Islet precursor cell (in vitro differentiated cells): ENCODE measurements at regions not wholly inside any gene's neighbourhood (a gene's known extent, or its start where the extent isn't known, plus 50 kb on each side); places are given as distances from the start of the nearest gene placed in this dataset.
A peak's percentile ranks its signal among the peaks of the same experiment; 100 is the strongest.

Source experiments
- DNase-seq: peaks from one replicate; pipeline ENCODE4 v3.0.0-alpha.2; 2018

DNA sequence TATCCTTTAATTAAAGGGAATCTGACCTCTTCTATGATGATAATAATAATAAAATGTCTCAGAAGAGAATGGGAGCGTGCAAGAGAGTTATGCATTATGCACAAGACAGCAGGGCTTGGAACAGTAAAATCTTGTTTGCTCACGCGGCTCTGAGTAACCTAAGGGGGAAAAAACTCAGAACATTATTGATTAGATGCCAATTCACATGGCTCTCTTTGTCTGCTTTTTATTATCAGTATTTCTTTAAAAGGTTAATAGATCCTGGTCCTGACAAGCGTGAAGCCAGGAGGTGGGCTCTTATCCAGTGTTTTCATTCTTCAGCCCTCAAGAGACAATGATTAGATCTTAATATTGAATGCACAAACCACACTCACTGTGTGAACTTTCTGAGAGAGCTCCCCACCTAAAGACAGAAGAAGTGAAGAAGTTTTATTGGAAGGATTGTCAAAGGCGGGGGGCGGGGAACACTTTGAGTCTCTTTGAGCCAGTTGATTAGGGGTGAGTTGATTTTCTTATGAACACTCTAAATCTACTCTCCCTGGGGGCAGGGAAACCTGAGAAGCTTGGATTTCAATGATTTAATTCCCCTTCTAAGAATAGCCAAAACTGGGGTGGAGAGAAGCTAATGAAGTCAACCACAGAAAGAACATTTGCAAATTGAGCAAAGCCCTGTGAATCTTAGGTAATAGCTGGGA is 127.5 kb upstream of the CTAGE1 start:
- no peak for DNase-seq

DNA sequence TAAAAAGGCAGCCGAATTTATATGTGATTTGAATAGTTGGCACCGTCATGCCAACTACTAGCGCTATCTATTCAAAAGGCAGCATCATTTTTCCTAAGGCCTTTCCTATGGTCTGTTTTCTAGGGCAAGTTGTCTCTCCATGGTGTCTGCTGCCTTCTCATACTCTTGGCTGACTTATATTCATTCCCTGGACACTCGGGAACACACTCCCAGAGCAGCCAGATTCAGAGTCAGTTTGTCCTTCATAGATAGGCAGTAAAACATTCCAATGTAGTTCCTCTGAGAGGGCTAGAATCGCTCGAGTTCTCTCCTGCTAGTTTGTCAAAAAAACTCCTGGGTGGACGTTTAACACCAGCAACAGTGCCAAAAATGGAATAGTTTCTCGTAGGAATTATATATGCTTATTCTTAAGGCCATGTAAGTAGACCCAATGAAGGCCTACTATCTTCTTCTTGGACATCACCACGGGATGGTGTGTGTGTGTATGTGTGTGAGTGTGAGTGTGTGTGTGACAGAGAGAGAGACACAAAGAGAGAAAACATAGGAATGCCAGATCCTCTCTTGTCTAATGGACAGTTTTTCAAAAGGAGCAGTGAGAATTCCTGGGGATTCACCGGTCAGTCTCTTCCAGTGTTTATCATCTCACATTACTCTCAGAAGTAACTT is 129.3 kb upstream of the CTAGE1 start:
- DNase-seq = no peak

DNA sequence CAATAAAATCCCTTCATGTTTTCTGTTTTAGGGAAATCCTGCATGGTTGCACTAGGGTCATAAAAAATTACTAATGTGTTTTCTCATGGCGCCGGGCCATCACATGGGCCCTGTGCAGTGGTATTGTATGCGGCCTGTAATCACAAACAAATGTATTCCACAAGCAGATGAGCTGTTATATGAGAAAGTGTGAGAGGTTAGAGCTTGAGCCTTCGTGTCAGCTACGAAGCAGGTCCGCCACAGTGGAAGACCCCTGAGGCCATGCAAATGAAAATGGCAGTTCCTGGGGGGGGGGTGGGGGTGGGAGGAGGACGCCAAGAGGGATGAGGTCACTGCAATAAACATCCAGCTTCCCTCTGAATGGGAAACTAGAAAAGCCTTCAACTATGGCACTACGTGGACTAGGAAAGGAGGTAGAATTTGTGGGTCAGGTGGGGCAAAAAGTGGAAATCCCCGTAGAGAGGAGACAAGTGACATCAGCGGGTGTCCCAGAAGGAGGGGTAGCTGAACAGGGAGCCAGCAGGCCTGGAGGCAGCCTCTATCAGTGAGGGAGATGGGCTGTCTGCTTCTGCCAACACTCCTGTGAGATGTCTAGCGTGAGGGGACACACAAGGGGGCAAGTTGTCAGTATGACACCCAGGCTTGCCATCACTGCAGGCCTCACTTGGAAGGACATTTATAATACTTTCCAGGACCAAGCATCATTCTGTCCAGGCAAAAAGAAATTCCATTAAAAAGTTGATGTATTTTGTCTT is 130.3 kb upstream of the CTAGE1 start:
- DNase-seq = peak; percentile 75

DNA sequence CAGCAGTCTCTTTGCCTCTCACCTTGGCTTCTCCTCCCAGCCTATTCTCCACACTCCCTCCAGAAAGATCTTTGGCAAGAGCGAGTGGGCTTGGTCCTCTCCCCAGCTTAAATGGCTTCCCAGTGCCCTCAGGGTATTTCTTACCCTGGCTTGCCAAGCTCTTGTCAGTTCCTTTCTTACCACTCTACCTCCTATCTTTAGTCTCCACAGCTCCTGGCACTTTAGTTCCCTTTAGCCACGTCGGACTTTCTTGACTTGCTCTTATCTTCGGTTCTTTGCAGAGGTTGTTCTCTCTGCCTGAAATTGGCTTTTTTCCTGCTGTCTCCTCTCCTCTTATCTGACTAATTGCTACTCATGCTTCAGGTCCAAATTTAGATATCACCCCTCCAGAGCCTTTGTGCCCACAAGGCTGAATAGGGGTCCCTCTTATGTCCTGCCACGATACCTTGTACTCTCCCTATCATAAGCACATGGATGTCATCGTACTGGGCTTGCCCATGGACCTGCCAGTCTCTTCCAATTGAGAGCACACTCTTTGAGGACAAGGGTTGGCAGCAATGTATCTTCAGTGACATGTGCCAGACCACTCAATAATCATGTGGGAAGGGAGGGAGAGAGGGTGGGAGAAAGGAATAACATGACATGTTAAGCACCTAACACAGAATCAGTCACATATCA is 131.7 kb upstream of the CTAGE1 start:
- DNase-seq = no peak

DNA sequence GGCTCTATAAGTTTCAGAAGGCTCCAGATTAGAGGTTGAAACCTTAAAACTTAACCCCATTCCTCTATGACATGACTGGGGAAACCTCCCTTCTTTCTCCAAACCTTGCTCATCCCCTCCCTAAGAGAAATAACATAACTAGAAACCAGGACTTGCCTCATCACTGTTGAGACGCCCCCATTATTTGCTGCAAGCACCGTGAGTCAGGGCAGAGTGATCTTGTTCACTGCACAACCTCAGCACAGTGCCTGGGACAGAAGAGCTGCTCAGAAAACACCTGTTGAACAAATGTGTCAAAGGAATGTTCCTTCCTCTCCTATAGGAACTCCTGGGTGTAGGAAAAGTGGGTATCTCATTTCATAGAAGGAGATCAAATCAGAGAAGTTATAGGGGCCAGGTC is 132.7 kb upstream of the CTAGE1 start:
- DNase-seq = no peak

DNA sequence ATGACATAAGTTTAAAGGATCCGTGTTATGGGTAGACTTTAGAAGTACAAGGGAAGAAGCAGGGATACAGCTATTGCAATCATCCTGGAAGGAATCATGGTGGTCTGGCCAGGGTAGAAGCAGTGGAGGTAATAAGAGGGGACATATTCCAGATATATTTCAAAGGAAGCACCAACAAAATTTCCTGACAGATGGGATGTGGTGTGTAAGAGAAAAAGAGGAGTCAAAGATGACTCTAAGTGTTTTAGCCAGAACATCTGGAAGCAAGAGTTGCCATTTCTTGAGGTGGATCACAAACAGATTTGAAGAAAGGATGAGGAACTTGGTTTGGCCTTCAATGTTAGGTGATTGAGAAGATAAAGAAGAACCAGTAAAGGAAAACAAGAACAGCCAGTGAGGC is 133.1 kb upstream of the CTAGE1 start:
- DNase-seq = no peak

DNA sequence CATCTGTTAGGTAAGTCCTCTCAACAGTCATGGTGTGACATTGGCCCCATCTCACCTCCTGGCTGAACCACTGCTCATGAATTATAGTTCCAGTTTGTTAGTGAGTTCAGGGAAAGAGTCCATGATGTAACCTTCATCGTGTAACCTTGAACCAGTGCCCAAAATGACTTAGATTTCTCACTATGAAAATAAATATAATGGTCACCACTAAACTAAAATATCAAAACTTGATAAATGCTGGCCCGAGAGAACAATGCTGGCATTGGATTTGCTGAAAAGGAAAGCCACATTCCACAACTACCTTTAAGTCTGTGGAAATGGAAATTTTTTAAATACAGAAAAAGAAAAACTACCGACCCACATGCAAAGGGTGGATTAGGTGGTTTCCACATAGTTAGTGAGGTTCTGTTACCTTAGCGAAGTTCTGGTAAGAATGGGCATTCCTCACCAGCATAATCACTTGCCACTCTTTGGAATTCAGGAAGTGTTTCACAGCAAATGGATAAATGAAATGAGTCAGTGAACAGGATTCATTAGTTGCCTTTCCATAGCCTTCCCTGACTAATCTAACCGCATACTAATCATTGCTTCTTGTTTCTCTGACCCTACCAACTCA is 133.9 kb upstream of the CTAGE1 start:
- no peak for DNase-seq

DNA sequence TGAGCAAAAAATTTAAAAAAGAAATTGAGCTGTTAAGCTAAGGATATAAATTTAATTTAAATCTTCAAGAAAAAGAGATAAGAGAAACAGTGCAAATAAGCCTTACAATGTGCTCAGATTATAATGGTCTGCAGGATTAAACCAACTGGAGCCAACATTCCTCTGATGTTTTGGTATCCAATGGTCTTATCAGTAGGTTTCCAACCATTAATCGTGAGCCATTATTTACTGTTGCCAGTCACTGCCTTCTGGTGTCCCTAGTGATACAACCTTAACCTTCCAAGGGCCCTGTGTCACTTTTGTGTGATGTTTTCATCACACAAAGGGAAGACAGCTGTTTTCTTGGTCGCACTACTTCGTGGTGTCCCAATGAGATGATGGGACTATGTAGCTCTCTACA is 134.5 kb upstream of the CTAGE1 start:
- no peak for DNase-seq

DNA sequence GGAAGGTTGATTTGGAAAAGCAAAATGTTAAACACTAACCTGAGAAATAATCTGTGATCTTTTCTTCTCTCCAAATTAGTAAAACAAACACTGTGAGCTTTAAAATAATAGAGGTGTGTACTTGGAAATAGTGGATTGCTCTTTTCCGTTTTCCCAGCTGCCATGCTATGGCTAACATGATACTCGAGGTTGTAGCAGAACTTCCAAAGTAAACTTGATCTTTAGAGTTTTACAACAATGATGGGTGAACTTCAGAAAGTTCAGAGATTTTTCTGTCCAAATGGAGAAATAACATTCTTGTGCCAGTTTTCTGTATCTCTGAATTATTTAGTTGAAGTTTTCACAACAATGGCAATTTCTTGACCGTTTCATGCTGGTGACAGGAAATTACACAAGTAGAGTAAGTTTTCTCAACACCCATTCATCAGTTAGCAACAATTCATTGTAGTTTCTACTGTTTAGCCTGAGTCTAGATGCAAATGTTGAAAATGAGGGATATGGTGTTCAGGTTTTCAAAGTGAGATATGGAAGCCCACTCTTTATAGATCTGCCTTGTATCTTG is 135.3 kb upstream of the CTAGE1 start:
- DNase-seq = no peak

DNA sequence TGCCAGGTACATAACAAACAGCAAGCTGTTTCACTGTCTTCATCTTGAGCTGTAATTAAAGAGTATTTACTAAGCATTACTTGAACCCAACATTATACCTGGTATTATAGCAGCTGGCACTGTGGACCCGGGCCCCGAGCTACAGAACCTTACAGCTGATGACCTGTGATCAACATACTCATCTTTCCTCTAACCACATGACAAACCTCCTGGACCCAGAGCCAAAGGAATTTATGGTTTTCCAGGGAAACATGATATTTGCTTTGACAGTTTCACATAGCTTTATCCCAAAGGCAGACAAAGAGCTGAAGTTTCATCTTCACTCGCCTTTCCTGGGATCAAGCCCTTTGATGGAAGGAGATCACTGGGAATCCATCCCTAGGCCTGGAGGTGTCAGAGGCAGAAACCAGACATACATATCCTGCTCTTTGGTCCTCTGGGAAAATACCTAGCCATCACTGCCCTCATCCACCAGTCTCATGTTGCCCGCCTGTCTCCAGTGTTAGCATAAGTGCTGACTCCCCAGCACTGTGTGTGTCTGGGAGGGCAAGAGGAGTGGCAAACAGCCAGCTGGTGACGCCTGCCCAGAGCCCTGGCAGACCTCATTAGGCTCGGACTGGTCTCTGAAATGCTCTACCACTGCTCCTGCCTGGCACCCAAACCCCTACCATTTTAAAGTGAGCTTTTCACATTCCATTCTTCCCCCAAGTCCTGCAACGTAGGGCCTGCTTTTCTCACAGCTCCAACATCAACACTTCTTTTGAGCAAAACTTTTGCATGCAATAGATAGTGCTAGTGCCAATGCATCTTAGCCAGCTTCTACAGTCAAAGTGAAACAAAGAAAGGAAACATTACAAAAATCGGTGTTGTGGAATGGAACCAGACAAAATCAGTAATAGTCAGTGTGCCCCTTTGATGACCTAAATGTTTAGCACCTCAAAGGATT is 138.8 kb upstream of the CTAGE1 start:
- no peak for DNase-seq

DNA sequence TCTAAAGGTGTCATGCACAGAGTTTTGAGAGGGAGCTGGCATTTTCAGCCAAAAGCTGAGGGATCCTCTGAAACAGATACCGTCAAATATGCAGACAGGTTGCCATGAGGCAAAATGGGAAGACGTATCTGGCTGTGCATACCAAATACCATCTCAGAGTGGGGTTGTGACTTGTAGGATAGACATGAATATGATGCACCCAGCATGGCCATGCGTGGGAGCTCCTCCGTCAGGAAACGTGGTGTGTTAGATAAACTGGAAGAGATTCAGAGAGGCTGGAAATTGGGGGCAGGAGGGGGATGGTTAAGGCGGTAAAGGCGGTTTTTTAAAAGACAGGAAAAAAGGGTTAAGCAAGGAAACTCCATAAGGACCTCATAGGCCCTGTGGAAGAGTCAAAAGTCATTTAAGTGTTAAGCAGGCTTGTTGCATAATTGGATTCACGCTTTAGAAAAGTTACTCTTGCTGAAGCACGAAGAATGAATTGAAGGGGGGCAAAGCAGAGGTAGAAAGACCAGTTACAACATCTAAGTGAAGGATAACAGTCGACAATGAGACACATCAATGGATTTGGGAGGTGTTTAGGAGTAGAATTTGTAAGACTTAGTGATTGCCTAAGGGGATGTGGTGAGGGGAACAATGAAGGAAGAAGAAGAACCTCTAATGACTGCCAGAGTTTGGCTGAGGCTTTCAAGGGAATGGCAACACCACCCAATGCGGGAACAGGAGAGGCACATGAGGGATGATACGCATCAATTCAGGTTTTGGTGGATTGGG is 139.6 kb upstream of the CTAGE1 start:
- DNase-seq = no peak

DNA sequence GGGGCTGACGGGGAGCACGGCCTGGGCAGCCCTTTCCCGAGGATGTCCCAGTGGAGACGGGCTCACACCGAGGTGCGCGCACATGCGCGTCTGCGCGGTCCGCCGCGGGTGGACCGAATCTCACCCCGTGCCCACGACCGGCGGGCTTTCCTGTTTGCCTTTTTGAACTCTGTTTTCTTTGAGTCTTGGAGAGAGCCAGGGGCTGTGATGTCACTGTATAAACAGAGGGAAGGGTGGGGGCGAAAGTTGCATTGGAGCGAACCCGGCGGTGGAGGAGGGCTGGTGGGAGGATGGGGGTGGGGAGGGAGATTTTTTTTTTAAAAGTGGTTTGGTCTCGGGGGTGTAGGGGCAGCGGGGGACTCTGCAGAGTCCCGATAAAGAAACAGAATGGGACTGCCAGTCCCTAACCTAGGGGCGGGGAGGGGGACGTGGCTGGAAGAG is 141.2 kb upstream of the CTAGE1 start:
- DNase-seq = peak; percentile 77

DNA sequence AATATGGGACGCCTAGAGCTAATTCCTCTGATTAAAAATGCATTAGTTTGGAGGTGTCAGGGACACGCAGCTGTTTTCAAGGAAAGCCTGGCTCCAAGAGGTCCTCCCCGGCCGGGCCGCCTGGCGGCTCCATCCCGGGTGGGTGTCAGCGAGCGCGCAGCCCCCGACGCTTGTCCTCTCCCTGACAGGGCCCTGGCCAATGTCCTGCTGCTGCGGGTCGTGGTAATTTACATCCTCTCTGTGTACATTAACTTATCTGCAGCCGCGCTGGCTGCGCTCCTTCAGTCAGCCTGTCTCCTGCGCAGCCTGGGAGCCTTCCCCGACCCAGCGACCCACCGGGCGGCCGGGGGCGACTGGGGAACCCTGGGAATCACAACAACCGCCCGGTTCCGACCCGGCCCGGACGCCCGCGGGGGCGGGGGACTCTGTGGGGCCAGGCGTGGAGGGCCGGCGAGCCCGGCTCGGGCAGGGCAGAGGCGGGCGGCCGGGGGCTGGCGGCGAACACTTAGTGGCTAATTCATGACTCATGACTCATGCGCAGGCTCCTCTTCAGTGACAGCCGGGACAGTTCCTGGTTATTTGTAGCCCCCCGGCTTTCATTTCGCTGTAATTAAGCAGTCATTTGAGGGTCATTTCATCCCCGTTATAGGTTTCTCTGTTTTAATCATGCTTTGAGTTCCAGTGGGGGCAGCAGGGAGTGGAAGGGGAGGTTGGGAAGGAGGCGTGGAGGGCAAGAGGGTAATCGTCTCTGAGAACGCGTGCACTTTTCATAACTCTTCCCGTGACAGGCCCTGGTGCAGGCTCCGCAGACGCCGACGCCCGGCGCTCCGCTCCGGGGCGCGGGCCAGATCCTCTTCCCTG is 141.9 kb upstream of the CTAGE1 start:
- DNase-seq = peak; percentile 95

DNA sequence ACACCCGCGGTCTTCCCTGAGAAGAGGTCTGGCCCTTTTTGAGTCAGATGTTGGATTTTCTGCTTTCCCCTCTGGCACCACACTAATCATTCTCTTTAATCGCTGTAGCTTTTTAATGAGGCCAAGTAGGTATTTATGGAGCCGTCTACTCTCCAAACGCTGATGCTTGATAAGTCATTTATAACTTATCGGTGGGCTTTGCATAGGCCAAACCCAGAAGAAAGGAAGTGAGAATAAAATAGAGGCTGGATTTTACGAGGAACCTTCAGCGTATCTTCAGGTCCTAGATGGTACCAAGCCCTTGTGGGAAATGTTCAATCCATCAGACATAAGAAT is 142.5 kb upstream of the CTAGE1 start:
- DNase-seq = no peak

DNA sequence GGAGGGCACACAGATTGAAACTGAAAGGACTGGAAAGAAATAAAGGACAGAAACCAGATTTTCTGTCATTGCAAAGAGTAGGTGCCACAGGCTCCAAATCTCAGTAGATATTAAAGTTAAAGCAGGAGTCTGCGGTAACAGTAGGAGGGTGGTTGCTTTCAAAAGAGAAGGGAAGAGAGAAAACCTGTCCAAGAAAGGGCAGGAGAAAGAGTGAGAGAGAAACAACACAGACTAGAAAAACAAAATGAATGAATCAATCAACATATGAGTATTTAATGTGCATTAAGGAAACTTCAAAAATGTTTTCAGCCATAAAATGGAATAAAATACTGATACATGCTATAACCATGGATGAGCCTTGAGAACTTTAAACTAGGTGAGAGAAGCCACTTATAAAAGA is 143.1 kb upstream of the CTAGE1 start:
- DNase-seq = no peak

DNA sequence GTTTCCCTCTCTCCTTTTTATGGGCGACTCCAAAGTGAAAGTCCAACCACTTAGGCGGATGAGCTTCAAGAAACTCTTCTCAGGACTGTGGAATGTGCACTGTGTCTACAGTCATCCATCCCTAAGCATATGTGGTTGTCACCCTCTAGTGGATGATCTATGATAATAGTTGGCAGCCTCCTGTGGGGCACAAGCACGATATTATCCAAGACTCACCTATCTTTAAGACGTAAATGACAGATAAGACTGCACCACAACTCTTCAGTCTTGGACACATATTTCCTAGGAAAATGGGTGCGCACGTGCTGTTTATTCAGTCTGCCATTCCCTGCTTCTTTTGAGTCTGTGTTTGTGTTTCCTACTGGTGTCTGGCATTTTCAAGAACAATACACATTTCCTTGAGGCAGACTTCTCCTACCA is 145.5 kb upstream of the CTAGE1 start:
- DNase-seq = peak; percentile 75

DNA sequence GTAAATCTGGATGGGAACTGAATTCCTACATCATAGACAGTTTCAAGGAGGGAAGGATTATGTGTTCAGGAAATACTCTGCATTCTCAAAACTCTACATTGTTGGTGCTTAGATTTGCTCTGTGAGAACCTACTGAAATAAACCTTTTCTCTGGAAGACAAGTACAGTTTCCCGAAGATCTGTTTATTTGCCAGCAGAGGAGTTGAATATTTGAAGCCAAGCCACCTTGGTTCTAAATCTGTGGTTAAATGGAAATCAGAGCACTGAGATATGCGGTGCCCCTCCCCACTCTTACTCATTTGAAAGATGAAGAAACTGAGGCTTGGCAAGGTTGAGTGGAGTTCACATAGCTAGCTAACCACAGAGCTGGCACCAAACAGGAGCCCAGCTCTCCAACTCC is 146.3 kb upstream of the CTAGE1 start:
- no peak for DNase-seq

DNA sequence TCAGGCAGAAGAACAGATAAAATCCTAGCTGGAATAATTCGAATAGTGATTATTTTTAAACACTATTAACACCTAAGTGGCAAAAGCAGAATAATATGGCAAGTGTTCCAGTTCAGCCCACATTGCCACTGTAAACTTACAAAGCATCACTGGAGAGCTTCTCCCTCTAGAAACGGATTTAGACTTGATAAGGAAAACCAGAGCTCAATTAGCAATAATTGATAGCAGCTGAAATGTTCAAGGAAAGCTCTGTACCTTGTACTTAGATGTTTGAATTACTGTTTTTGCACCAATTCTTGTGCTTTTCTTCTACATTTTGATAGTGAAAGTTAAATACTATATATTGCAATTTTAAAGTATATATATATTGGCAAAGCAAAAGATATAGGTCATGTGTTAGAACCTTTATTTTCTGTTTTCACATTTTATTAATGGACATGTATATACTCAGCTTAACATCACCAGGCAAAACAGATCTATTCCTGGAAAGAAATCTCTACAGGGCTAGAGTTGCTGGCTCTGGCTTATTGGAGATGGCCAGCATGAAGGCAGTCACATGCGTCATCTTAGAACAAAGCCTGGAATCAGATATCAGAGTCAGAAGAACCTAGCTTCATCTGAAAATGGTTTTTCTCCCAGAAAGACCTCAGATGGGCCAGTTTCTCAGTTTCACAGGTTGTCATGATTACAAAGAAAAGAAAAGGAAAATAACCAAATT is 149.1 kb upstream of the CTAGE1 start:
- DNase-seq = no peak

DNA sequence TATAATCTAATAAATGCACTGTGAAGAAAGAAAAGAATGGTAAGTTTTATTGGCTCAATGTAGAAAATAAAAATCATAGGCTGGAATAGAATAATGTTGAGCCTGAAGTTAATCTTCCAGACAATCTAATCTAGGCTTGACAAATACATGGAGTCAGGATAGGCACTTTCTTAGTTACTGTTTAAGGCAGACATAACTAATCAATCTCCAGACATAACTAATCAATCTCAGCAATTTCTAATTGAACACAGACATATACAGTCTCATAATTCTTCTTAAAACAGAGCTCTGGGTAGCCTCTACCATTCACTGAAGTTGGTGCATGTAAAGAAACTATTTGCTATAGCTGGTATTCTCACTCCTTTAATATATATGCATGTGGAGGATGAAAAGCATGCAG is 150.1 kb upstream of the CTAGE1 start:
- DNase-seq = no peak
